Activated CD8-positive, alpha-beta memory T cell treated with anti-CD3 and anti-CD28 coated beads, Interleukin-2, amount 10 ng/mL, durations not matched to agents 7 days and 5 days (primary cell): ENCODE measurements at regions not wholly inside any gene's neighbourhood (a gene's known extent, or its start where the extent isn't known, plus 50 kb on each side); places are given as distances from the start of the nearest gene placed in this dataset.

Experiments
- ATAC-seq: fragments of 150-1000 bp; cut with Tn5 transposase; one replicate; pipeline ENCODE4 v1.10.0; 2021; ENCODE audit warnings: moderate library complexity
- CTCF ChIA-PET: fragments of 350-600 bp; sonication (Branson Sonifier 250); formaldehyde crosslinking; loops from one replicate; lab custom pipeline; 2021; ENCODE audit warnings: antibody characterized with exemption; lab: Charles Lee
- DNase-seq: peaks from one replicate; pipeline ENCODE4 v3.0.0-alpha.2; 2020
- H3K27ac Mint-ChIP-seq: one replicate; pipeline ENCODE4 v1.8.0; 2021; ENCODE audit warnings: mild to moderate bottlenecking, mixed read lengths
- H3K27me3 Mint-ChIP-seq: one replicate; pipeline ENCODE4 v1.8.0; 2021; ENCODE audit warnings: mixed read lengths
- H3K36me3 Mint-ChIP-seq: one replicate; pipeline ENCODE4 v1.8.0; 2021; ENCODE audit warnings: mild to moderate bottlenecking, mixed read lengths
- H3K4me1 Mint-ChIP-seq: one replicate; pipeline ENCODE4 v1.8.0; 2021; ENCODE audit warnings: mixed read lengths
- H3K4me3 Mint-ChIP-seq: one replicate; pipeline ENCODE4 v1.8.0; 2021; ENCODE audit warnings: mild to moderate bottlenecking, moderate library complexity, mixed read lengths
- H3K9me3 Mint-ChIP-seq: one replicate; pipeline ENCODE4 v1.8.0; 2022; ENCODE audit warnings: low read depth, mixed read lengths

DNA sequence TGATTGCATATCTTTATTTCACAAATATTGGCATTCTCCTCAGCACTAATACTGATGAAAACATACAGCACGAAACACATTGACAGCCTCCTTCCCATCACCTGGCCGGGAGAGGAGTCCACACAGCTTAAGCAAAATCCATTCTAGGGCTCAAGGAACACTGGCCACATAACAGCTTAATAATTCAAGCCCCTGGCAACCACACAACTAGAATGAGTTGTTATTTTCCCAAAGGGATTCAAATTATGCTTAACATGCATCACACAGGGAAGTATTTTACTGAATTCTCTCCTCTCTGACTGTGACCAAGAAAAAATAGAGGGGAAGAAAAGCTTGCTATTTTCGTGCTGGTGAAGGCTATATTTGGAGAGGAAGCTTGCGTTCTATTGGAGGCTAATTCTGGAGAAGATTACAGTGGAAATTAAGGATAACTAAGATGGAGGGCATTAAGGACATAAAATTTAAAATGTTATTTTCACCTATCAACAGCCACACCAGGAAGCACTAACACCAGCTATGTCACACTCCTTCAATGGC, 198.5 kb downstream of the ADGRG6 start:
- H3K36me3 Mint-ChIP-seq, result no peaks in the 10 kb centered on the region
- CTCF ChIA-PET, result no interaction called here
- H3K27ac Mint-ChIP-seq, result no peak overlapping the region
- no peaks in the 10 kb centered on the region for H3K27me3 Mint-ChIP-seq
- H3K4me1 Mint-ChIP-seq, result no peaks in the 10 kb centered on the region
- no peak for ATAC-seq
- no peak overlapping the region for H3K4me3 Mint-ChIP-seq
- DNase-seq, result no peak
- H3K9me3 Mint-ChIP-seq, result peaks cover 4% of the 10 kb centered on the region

DNA sequence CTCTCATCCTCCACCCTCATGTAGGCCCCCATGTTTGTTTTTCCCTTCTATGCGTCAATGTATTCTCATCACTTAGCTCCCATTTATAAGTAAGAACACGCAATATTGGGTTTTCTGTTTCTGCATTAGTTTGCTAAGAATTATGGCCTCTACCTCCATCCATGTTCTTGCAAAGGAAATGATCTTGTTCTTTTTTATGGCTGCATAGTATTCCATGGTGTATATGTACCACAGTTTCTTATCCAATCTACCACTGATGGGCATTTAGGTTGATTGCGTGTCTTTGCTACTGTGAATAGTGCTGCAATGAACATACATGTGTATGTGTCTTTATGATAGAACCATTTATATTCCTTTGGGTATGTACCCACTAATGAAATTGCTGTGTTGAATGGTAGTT, 200.0 kb downstream of the ADGRG6 start:
- Mint-ChIP-seq H3K36me3 (no peaks in the 10 kb centered on the region), H3K4me3 (no peak overlapping the region), H3K4me1 (no peaks in the 10 kb centered on the region), H3K9me3 (peaks cover 4% of the 10 kb centered on the region), H3K27me3 (peaks cover 2% of the 10 kb centered on the region), H3K27ac (no peak overlapping the region)
- ATAC-seq, result no peak
- no peak for DNase-seq
- CTCF ChIA-PET, result no interaction called here

- Mint-ChIP-seq H3K36me3 (no peaks in the 10 kb centered on the region), H3K9me3 (peaks cover 4% of the 10 kb centered on the region), H3K27me3 (peaks cover 4% of the 10 kb centered on the region), H3K27ac (no peak overlapping the region), H3K4me1 (no peaks in the 10 kb centered on the region), H3K4me3 (no peak overlapping the region)
- ATAC-seq, result no peak
- DNase-seq, result no peak
- CTCF ChIA-PET, result interaction anchor here (1.6 kb wide), 1 partner anchor 26 kb away, joined by 3 read pairs; no protein-coding TSS in a partner anchor
These were observed 205.3 kb downstream of the ADGRG6 start for GRCh38 chr6:142507065-142507464.

DNA sequence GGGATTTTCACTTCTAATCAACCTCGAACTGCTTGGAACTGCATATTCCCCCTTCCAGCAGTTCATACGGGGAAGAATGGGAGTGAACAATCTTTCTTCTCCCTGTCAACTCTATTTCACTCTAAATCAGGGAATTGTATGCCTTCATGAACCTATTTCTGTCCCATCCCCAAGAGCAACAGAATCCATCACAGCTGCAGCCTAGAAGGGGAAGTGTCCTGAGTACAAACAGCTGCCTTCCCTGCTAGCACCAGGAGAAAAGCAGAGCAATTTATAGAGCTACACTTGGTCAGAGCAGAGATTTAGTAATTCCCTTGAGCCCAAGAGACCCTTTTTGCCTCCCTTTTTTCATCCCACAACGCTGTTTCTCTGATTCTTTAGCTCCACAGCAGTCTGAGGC, 208.4 kb downstream of the ADGRG6 start:
- Mint-ChIP-seq H3K27me3 (peaks cover 4% of the 10 kb centered on the region), H3K36me3 (no peaks in the 10 kb centered on the region), H3K27ac (no peak overlapping the region), H3K4me1 (no peaks in the 10 kb centered on the region), H3K9me3 (no peaks in the 10 kb centered on the region), H3K4me3 (no peak overlapping the region)
- ATAC-seq, result no peak
- CTCF ChIA-PET, result no interaction called here
- DNase-seq, result no peak

DNA sequence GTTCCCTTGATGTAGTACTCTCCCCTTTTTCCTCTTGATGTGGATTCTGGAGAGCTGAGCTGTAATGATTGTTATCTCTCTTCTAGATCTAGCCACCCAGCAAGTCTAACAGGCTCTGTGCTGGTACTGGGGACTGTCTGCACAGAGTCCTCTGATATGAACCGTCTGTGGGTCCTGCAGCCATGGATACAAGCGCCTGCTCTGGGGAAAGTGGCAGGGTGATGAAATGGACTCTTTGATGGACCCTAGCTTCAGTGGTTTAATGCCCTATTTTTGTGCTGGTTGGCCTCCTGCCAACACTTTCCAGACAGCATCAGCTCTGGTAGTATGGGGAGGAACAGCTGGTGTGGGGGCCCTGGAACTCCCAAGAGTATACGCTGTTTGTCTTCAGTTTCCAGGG, 216.3 kb downstream of the ADGRG6 start:
- DNase-seq, result no peak
- no peak for ATAC-seq
- no peaks in the 10 kb centered on the region for H3K4me1 Mint-ChIP-seq
- H3K36me3 Mint-ChIP-seq, result no peaks in the 10 kb centered on the region
- H3K4me3 Mint-ChIP-seq, result no peak overlapping the region
- no peak overlapping the region for H3K27ac Mint-ChIP-seq
- no peaks in the 10 kb centered on the region for H3K9me3 Mint-ChIP-seq
- CTCF ChIA-PET, result no interaction called here
- H3K27me3 Mint-ChIP-seq, result peaks cover 12% of the 10 kb centered on the region

DNA sequence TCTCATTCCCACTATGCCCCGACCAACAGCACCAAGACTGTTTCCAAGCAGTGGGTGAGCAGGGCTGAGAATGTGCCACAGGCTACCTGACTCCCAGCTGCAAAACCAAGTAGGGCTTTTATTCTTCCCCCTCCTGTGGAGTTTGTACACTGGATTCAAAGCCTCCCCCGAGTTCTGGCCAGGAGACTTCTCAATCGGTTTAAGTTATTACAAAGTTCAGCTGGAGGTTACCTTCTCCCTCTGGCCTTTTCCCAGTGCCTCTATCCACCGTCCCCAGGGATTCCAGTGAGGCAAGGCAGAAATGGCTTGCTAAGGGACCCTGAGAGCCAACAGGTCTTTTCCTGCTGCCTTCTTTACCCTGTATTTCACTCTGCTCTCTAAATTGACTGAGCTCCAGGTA, 217.0 kb downstream of the ADGRG6 start:
- H3K4me1 Mint-ChIP-seq, result no peaks in the 10 kb centered on the region
- peaks cover 12% of the 10 kb centered on the region for H3K27me3 Mint-ChIP-seq
- H3K9me3 Mint-ChIP-seq, result no peaks in the 10 kb centered on the region
- no peak for DNase-seq
- ATAC-seq, result no peak
- CTCF ChIA-PET, result no interaction called here
- no peaks in the 10 kb centered on the region for H3K36me3 Mint-ChIP-seq
- no peak overlapping the region for H3K27ac Mint-ChIP-seq
- no peak overlapping the region for H3K4me3 Mint-ChIP-seq

DNA sequence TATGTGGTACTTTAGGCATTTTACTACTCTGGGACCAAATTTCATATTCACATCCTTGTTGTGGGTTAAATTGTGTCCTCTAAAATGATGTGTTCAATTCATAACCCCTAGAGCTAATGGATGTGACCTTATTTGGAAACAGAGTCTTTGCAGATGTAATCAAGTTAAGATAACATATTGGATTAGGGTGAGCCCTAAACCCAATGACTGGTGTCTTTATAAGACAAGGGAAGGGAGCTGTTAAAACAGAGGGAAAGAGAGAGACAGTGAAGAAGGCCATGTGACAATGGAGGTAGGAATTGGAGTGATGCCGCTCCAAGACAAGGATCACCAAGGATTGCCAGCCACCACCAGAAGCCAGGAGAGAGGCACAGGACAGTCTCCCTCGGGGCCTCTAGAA, 220.0 kb downstream of the ADGRG6 start:
- CTCF ChIA-PET, result no interaction called here
- H3K9me3 Mint-ChIP-seq, result no peaks in the 10 kb centered on the region
- no peaks in the 10 kb centered on the region for H3K4me1 Mint-ChIP-seq
- H3K4me3 Mint-ChIP-seq, result no peak overlapping the region
- H3K36me3 Mint-ChIP-seq, result no peaks in the 10 kb centered on the region
- ATAC-seq (no peak), DNase-seq (no peak)
- H3K27ac Mint-ChIP-seq, result no peak overlapping the region
- peaks cover 15% of the 10 kb centered on the region for H3K27me3 Mint-ChIP-seq

GRCh38 chr6:142523515-142524375, 221.9 kb downstream of the ADGRG6 start:
- H3K27ac Mint-ChIP-seq, result no peak overlapping the region
- H3K9me3 Mint-ChIP-seq, result no peaks in the 10 kb centered on the region
- no peak for ATAC-seq
- no peak for DNase-seq
- H3K4me3 Mint-ChIP-seq, result no peak overlapping the region
- CTCF ChIA-PET, result no interaction called here
- peaks cover 18% of the 10 kb centered on the region for H3K27me3 Mint-ChIP-seq
- no peaks in the 10 kb centered on the region for H3K36me3 Mint-ChIP-seq
- H3K4me1 Mint-ChIP-seq, result no peaks in the 10 kb centered on the region

DNA sequence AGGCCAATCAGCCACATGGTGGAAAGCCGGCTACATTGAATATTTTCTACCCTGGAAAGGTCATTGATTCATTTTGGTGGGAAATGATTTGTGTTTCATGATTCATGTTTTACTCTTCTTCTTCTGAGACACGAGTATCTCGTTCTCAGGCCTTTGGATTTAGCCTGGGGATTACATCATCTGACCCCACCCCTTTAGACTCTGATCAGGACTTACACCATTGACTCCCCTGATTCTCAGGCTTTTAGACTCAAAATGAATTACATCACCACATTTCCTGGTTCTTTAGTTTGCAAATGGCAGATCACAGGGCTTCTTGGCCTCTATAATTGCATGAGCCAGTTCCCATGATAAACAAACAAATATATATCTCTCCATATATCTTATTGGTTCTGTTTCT, 228.8 kb downstream of the ADGRG6 start:
- H3K27me3 Mint-ChIP-seq, result peaks cover 3% of the 10 kb centered on the region
- H3K27ac Mint-ChIP-seq, result no peak overlapping the region
- peaks cover 2% of the 10 kb centered on the region for H3K36me3 Mint-ChIP-seq
- H3K4me3 Mint-ChIP-seq, result no peak overlapping the region
- no peak for DNase-seq
- H3K4me1 Mint-ChIP-seq, result no peaks in the 10 kb centered on the region
- H3K9me3 Mint-ChIP-seq, result peaks cover 3% of the 10 kb centered on the region
- no peak for ATAC-seq
- CTCF ChIA-PET, result no interaction called here

- Mint-ChIP-seq H3K27me3 (peaks cover 3% of the 10 kb centered on the region), H3K27ac (no peak overlapping the region), H3K4me3 (no peak overlapping the region), H3K36me3 (peaks cover 2% of the 10 kb centered on the region), H3K4me1 (no peaks in the 10 kb centered on the region), H3K9me3 (peaks cover 6% of the 10 kb centered on the region)
- no peak for ATAC-seq
- CTCF ChIA-PET, result no interaction called here
- no peak for DNase-seq
These were observed 229.9 kb downstream of the ADGRG6 start for GRCh38 chr6:142531727-142532126.

DNA sequence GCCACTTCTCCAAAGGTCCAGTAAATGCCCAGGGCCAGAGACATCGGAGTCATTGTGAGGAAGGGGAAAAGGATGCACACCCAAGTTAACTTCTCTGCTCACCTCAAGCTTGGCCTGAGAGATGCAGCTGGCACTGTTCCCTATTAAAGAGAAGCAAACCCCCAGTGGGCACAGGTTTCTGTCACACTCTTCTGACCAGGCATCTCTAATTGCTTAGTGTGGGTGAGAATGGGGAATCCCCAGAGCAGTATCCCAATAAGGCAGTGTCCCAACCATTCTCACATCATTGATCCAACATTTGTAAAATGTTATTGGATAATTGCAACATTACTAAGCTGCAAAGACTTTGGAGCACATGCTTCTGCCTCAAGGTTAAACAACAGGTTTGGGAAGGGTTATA, 232.3 kb downstream of the ADGRG6 start:
- Mint-ChIP-seq H3K27ac (no peak overlapping the region), H3K36me3 (peaks cover 2% of the 10 kb centered on the region), H3K9me3 (peaks cover 6% of the 10 kb centered on the region), H3K4me1 (no peaks in the 10 kb centered on the region), H3K4me3 (no peak overlapping the region), H3K27me3 (no peaks in the 10 kb centered on the region)
- CTCF ChIA-PET, result interaction anchor here (0.9 kb wide), 1 partner anchor 28 kb away, joined by 3 read pairs; no protein-coding TSS in a partner anchor
- DNase-seq (no peak), ATAC-seq (no peak)

- Mint-ChIP-seq H3K4me3 (no peak overlapping the region), H3K36me3 (peaks cover 2% of the 10 kb centered on the region), H3K4me1 (no peaks in the 10 kb centered on the region), H3K27ac (no peak overlapping the region), H3K9me3 (peaks cover 6% of the 10 kb centered on the region), H3K27me3 (no peaks in the 10 kb centered on the region)
- no peak for DNase-seq
- CTCF ChIA-PET, result no interaction called here
- ATAC-seq, result no peak
These were observed 232.7 kb downstream of the ADGRG6 start for GRCh38 chr6:142534484-142534883.

- H3K36me3 Mint-ChIP-seq, result peaks cover 2% of the 10 kb centered on the region
These were observed 236.0 kb downstream of the ADGRG6 start for GRCh38 chr6:142537612-142538478.

More at GRCh38 chr6:142537612-142538478, 236.0 kb downstream of the ADGRG6 start:
- Mint-ChIP-seq H3K9me3 (peaks cover 6% of the 10 kb centered on the region), H3K4me3 (no peak overlapping the region), H3K4me1 (no peaks in the 10 kb centered on the region), H3K27ac (no peak overlapping the region), H3K27me3 (no peaks in the 10 kb centered on the region)
- DNase-seq (no peak), ATAC-seq (no peak)
- CTCF ChIA-PET, result no interaction called here
